GM04503 (cell line): ENCODE measurements at regions not wholly inside any gene's neighbourhood (a gene's known extent, or its start where the extent isn't known, plus 50 kb on each side); places are given as distances from the start of the nearest gene placed in this dataset.

Experiments
- DNase-seq: peaks from one replicate; pipeline ENCODE4 v3.0.0-alpha.2; 2012; ENCODE audit warnings: low read depth

DNA sequence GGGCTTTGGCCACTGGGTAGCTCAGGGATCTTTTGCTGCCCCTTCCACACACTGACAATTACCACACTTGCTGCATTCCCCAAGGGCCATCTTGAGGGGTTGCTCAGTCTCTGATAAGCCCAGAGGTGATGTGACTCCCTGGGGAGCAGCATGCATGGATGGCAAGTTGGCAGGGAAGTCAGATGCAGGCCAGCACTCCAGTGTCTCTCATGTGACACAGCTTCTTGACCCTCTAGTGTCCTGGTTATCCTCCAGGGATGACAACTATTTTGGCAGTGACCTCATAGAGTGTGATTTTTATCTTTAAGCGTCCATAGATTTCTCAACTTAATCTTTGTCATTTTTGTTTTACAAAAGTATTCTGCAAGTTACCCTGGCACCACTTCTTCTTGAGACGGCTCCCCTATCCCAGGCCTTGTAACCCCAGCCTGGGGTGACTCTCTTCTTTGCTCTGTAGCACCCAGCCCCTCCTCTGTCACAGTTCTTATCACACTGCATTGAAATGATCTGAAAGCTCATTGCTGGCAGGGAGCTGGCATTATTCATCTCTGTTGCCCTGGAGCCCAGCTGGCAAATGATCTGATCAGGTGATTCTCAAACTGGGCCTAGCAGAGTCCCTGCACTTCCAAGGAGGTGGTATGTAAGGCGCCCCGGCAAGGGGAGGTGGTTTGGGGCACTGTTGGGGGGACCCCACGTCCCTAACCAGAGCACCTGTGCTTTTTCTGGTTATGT is 72.6 kb downstream of the TENT5C start:
- no peak for DNase-seq

GRCh38 chr1:117679299-117679698 is 73.5 kb downstream of the TENT5C start:
- no peak for DNase-seq

- no peak for DNase-seq
These were observed 74.0 kb downstream of the TENT5C start for GRCh38 chr1:117679868-117680267.

DNA sequence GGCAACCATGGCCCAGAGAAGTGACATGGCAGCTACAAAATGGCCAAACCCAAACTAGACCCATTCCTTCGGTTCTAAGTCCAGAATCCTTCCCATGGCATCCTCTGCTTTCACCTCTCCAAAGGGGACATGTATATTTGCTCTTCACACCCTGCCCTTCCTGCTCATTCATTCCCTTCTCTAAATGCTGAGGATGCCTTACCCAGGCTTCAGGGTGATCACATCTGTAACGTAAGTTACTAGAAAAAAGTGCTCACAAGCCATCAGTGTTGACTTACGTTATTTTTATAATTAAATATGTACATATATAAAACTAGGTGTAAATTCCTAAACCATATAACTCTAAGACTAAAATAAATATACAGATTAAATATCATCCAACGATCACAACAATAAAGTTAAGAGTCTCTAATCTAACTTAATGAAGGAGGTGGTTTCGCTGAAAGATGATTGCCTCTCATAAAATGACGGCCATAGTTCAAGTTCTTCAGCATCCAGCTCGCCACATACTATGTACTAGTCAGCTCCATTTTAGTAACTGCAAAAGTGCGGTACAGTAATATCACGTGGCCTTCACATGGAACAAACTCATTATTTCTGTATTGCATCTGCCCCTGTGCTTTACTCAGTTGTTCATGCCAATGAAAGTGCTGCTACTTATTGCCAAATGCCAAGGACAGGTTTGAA is 74.6 kb downstream of the TENT5C start:
- no peak for DNase-seq

GRCh38 chr1:117681093-117681900 is 75.4 kb downstream of the TENT5C start:
- DNase-seq: no peak

DNA sequence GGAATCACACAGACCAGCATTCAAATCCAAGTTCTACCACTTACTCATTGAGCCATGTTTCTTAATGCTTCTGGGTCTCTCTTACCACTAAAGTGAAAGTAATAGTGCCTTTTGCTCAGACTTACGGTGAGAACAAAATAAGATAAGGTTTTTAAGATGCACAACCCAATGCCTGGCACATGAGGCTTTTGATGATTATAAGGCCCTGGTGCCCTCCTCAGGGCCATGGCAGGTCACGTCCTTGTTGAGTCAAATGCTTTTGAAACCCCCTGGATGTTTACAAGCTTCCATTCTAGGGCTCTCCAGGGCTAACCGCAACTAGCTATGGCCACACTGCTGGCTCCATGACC is 76.0 kb downstream of the TENT5C start:
- no peak for DNase-seq

DNA sequence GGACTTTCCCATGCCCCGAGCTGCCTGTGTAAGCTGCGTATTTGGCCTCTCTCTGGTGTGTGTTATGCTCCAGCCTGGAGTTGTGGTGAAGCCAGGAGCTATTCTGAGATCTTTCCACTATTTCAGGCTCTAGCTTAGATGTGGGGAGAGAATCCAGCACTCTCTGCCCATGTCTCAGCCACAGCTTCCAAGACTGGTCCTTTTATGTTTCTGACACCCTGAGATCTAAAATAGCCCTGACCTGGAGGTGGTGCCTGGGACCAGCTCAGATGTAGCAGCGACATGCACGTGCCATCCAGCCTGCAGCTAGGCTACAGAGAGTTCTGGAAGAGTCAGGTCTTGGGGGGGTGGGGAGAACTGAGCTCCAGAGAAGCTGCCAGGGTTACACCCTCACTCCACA is 76.5 kb downstream of the TENT5C start:
- no peak for DNase-seq

DNA sequence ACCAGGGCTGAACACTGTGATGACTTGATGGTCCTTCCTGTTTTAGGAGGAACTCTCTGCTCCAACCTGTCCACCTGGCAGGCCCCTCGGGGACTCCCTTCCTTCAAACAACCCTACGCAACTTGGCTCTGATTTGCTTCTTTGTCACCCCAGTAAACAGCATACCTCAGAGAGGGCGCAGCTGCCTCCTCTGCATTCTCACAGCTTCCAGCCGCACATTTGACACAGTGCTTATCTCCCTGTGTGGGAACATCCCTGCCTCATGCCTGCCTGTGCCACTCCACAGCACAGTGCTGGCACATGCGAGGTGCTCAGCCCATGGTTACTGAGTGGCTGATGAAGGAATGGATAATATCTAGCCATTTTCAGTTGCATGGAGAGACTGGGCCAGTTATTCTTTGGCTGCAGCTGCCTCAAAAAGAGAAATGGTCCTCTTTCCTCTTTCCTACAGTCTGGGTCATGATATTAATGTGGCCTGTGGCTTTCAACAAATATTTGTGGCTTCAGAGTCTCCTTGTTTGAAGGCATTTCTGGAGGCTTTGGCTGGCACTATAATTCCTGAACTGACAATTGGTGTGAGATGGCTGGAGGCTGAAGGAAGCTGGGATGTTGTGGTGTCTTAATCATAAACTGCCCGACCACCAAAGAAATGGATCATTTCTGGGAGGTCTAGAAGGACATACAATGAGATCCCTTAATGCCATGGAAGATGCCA is 77.9 kb downstream of the TENT5C start:
- peak; percentile 63 for DNase-seq

DNA sequence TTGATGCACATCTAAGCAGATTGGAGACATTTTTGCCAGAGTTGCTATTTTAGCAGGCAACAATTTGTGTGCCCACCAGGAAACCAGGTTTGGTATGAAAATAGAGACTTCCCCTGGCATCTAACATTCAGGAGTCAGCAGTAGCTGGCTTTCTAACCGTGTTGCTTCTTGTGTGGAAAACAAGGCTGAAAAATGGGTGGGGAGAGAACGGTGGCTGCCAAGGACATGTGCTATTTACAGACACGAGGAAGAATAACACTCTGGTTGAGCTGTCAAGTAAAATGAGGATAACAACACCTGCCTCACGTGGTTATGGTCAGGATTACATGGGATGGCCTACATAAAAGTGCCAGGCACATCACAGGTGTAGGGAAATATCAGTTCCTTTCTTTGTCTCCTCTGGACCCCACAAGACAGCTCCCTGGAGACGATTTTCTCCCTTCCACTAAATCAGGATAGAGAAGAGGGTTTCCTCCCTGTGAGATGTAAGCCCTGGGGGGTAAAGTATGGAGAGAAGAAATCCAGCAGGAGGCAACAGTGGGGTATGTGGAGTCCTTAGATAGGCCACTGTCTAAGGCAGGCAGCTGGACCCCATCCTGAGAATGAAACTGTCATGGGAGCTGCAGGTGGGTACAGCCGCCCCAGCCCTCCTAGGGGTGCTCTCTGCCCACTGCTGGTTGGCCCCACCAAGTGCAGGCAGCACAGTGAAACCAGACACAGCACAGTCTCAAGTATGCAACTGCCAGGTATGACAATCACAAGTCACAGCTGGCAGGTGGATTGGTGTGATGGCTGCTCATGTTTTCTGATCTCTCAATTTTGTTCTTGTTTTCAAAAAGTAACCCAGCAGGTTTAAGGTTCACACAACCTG is 80.3 kb downstream of the TENT5C start:
- no peak for DNase-seq

GRCh38 chr1:117686907-117687306 is 81.1 kb downstream of the TENT5C start:
- DNase-seq: no peak

DNA sequence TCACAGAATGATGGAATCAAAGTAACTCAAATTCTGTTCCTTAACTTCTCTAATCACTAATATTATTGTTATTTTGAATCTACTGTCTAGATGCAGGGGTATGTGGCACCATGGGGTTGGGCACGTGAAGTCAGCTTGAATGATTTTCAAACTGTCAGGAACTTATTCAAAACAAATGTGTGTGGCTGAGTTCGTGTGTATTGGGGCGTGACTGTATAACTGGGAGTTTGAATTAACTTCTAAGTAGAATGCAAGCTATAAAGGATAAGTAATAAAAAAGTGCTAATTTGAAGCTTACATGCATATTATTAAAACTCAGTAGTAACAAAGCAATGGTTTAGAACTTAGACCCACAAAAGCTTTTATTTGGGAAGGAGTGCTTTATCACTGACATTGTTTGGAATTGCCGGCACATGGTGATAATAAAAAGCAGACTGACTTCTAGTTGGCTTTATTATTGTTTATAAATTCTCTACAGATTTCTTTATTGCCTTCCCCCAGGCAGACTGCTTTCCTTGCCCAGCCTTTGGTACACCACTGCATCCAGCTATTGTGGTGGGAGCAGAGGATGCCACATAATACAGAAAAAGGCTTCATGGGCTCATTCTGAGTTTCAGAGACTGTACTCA is 84.3 kb downstream of the TENT5C start:
- no peak for DNase-seq

GRCh38 chr1:117691942-117692341 is 86.1 kb downstream of the TENT5C start:
- no peak for DNase-seq

DNA sequence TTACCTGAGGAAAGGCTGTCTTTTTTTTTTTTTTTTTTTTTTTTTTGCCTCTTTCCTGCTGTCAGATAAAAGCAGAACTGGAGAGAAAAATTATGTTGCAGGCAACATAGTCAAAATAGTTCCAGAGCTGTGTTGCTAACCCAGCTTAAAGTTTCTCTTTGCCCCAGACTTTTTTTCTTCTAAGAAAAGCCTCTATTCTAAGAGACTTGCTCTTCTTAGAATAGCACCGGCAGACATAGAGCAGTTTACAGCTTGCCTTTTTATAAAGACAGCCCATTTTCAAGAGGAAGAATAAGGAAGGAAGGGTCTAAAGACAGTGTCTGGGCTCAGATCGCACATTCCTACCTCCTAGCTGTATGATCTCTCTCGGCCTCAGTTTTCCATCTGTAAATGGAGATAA is 88.7 kb downstream of the TENT5C start:
- DNase-seq: no peak

DNA sequence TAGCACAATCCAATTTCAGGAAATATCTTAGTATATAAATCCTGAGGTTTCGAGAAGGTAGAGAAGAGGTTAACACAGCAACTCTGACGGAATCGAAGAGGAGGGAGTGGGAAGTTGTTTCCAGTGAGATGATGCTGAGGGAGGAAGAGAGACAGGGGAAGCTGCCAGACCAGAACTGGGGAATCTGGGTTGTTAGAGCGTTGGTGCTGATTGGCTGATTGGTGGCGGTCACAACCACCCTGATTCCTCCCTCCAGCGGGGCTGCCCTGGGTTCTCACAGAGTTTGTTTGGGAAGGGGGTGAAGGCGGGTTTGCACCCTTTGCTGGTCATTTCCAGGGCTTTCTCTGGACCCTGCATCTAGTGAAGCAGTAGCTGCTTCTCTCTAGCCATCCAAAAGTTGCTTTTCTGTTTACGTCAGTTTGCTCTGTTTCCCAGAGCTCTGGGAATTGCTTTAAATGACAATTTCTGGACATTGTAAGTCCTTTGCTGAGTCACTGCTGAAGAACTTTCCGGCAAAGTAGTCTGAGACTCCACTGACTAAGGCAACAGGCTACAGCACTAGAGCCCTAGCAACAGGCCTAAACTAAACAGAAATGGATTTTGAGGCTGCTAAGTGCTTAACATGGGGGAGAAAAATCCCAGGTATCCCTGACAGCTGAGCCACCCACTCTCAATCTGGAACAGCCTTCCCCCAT is 90.1 kb downstream of the TENT5C start:
- DNase-seq: peak; percentile 96

DNA sequence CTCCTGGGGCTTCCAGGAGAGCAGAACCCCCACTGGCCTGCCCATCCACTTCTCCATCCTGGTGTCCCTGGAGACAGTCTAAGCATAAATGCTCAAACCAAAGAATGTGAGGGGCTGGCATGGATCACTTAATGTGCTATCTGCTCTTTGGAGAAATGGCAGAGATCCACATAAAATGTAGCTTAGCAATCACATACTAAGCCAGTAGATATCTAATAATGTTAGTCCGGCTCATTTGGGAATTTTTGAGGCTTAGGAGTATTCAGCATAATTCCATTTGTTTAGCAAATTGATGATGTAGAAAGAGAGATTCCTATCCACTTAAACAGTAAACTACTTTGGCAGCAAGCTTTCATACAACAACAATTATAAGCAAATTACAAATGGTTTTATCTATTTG is 90.7 kb downstream of the TENT5C start:
- DNase-seq: peak; percentile 90

GRCh38 chr1:117697220-117697781 is 91.5 kb downstream of the TENT5C start:
- no peak for DNase-seq

GRCh38 chr1:117698398-117699160 is 92.7 kb downstream of the TENT5C start:
- DNase-seq: no peak

DNA sequence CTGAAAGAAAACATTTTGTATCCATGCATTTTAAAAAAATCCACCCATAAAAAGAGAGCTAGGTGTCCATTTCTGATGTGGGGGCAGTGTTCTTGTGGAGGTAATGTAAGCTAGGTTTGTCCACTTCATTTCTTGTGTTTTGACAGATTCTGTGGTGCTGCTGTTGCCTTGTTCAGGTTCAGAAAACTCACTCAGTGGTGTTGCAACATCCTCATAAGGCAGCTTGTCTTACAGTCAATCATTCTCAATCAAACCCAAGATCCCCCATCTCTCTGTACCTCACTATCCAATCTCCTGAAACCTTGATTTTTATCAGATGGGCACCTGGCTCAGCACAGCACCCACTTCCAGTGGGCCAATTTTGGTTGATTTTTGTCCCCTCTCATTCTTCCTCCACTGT is 94.1 kb downstream of the TENT5C start:
- no peak for DNase-seq

DNA sequence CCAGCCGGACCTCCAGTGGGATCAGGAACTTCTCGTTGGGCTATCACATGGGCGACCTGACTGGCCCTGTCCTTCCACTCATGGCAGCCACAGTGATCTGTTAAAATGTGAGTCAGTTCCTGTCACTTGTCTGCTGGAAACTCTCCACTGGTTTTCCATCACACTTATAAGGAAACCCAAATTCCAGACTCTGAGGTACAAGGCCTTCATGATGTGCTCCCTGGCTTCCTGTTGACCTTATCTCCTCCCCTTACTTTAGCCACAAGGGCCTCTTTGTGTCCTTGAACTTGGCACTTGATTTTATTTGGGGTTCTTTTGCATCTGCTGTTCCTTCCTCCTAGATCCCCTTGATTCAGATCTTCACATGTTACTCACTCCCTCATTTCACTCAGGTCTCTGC is 96.8 kb downstream of the TENT5C start:
- no peak for DNase-seq
